ENCODE measurements at regions not wholly inside any gene's neighbourhood (a gene's known extent, or its start where the extent isn't known, plus 50 kb on each side); places are given as distances from the start of the nearest gene placed in this dataset.

DNA sequence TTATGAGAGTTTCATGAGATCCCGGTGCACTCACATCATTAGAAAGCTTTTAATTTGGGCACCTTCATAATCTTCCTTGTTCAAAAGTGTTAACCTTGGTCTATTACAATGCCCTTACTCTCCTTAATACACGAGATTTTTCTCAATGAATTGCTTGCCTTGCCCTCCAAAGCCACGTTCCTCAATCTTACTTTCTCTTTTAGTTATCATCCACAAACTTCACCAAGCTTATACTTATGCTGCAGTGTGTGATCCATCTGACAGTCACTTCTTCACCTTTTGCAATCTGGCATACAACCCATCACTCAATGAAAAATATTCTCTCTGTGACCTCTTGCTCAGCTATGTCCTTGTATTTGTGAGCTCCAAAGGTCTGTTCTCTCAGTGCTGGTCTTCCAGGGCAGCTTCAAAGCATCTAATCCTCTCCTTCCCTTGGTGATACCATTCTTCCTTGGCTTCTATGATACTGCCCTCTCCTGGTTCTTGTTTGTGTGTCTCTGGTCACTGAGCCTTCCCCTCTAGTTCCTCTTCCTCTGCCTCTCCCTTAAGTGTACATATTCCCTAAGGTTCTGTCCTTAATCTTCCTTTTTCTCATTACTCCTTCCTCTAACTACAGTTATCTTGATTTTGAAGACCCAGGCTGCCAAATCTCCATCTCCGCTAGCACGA is 202.2 kb upstream of the STARD13 start:
- Histone ChIP-seq H3K4me1 (ENCODE audit: control insufficient read depth, insufficient read depth, low read length) (no peaks in the 10 kb centered on the region), H3K4me3 (ENCODE audit: low read length) (no peak overlapping the region), H3K27me3 (ENCODE audit: control insufficient read depth, insufficient read depth, low read length) (no peaks in the 10 kb centered on the region), H3K9me3 (ENCODE audit: control insufficient read depth, low read length) (no peaks in the 10 kb centered on the region), H3K36me3 (ENCODE audit: control insufficient read depth, insufficient read depth, low read length) (no peaks in the 10 kb centered on the region), H3K9ac (ENCODE audit: low read length) (no peak overlapping the region)

- Histone ChIP-seq H3K27me3 (ENCODE audit: control insufficient read depth, insufficient read depth, low read length) (no peaks in the 10 kb centered on the region), H3K4me3 (ENCODE audit: low read length) (no peak overlapping the region), H3K9ac (ENCODE audit: low read length) (no peak overlapping the region), H3K9me3 (ENCODE audit: control insufficient read depth, low read length) (no peaks in the 10 kb centered on the region), H3K36me3 (ENCODE audit: control insufficient read depth, insufficient read depth, low read length) (no peaks in the 10 kb centered on the region), H3K4me1 (ENCODE audit: control insufficient read depth, insufficient read depth, low read length) (peaks cover 5% of the 10 kb centered on the region)
Observed at GRCh38 chr13:33489563-33489962, 204.0 kb upstream of the STARD13 start.

GRCh38 chr13:33490461-33491327 is 205.1 kb upstream of the STARD13 start:
- peaks cover 9% of the 10 kb centered on the region for H3K4me1 ChIP-seq (ENCODE audit: control insufficient read depth, insufficient read depth, low read length)
- H3K36me3 ChIP-seq (ENCODE audit: control insufficient read depth, insufficient read depth, low read length), result no peaks in the 10 kb centered on the region
- H3K9ac ChIP-seq (ENCODE audit: low read length), result no peak overlapping the region
- no peaks in the 10 kb centered on the region for H3K9me3 ChIP-seq (ENCODE audit: control insufficient read depth, low read length)
- no peak overlapping the region for H3K4me3 ChIP-seq (ENCODE audit: low read length)
- H3K27me3 ChIP-seq (ENCODE audit: control insufficient read depth, insufficient read depth, low read length), result no peaks in the 10 kb centered on the region

DNA sequence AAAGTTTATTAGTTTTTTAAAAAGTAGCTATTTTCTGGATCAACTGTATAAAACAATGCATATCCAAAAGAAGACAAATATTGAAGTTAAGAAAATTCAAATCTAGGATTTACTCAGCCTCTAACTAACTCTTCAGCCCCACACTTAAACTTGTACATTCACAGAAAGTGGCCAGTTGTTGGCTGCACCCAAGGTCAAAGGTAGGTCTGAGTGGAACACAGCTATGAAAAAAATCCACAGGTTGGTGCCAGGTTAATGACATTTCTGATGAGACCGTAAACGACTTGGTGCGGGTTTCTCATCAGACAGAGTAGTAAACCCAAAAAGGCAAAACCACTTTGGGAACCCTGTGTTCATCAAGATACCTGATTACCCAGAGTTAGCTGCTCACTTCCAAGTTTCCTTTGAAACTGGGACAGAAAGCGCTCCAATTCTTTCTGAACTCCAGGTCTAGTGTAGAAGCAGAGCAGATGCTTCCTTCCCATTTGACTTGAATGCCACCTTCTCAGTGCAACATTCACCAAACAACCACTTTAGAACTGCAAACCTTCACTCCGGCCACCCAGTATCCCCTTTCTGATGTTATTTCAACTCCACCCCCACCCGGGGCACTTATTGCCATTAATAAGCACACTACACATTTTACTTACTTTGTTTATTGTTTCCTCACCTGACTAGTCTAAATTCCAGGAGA is 208.3 kb upstream of the STARD13 start:
- Histone ChIP-seq H3K36me3 (ENCODE audit: control insufficient read depth, insufficient read depth, low read length) (no peaks in the 10 kb centered on the region), H3K4me1 (ENCODE audit: control insufficient read depth, insufficient read depth, low read length) (peaks cover 17% of the 10 kb centered on the region), H3K9me3 (ENCODE audit: control insufficient read depth, low read length) (no peaks in the 10 kb centered on the region), H3K27me3 (ENCODE audit: control insufficient read depth, insufficient read depth, low read length) (no peaks in the 10 kb centered on the region), H3K4me3 (ENCODE audit: low read length) (no peak overlapping the region), H3K9ac (ENCODE audit: low read length) (no peak overlapping the region)

- H3K4me3 ChIP-seq (ENCODE audit: low read length), result no peak overlapping the region
- no peaks in the 10 kb centered on the region for H3K9me3 ChIP-seq (ENCODE audit: control insufficient read depth, low read length)
- peaks cover 17% of the 10 kb centered on the region for H3K4me1 ChIP-seq (ENCODE audit: control insufficient read depth, insufficient read depth, low read length)
- H3K9ac ChIP-seq (ENCODE audit: low read length), result no peak overlapping the region
- no peaks in the 10 kb centered on the region for H3K27me3 ChIP-seq (ENCODE audit: control insufficient read depth, insufficient read depth, low read length)
- H3K36me3 ChIP-seq (ENCODE audit: control insufficient read depth, insufficient read depth, low read length), result no peaks in the 10 kb centered on the region
Observed at GRCh38 chr13:33494596-33495204, 209.1 kb upstream of the STARD13 start.

- Histone ChIP-seq H3K9me3 (ENCODE audit: control insufficient read depth, low read length) (no peaks in the 10 kb centered on the region), H3K27me3 (ENCODE audit: control insufficient read depth, insufficient read depth, low read length) (no peaks in the 10 kb centered on the region), H3K36me3 (ENCODE audit: control insufficient read depth, insufficient read depth, low read length) (no peaks in the 10 kb centered on the region), H3K4me3 (ENCODE audit: low read length) (no peak overlapping the region), H3K4me1 (ENCODE audit: control insufficient read depth, insufficient read depth, low read length) (peaks cover 17% of the 10 kb centered on the region), H3K9ac (ENCODE audit: low read length) (no peak overlapping the region)
Observed at GRCh38 chr13:33496336-33496735, 210.8 kb upstream of the STARD13 start.

DNA sequence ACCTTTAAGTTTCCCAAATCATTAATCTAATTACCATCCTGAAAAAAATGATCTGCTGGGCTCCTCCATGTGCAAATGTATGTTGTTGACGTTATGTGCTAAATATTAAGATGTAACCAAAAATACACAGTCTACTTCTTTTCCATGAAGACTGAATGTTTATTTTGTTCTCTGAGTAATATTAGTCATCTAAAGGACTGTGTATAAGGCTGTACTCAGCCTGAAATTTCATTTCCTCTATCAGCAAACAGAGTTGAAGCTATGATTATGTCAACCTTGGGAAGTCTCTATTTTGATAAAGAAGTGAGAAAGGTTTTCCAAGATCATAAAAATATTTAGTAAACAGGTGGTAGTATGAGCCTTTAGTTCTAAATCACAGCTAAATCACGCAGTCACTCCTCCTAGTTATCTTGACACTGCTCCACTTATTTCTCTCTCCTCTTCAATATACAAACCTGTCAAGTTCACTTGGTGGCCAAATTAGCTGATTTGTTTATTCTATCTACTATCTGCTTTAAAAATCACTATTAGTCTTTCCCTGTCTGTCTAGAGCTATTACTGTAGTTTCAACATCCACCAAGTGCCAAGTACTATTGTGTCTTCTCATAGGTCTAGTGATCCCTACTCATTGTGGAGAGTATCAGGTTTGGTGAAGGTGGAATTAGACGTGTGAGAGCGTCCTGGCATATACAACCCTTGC is 211.7 kb upstream of the STARD13 start:
- Histone ChIP-seq H3K4me3 (ENCODE audit: low read length) (no peak overlapping the region), H3K27me3 (ENCODE audit: control insufficient read depth, insufficient read depth, low read length) (no peaks in the 10 kb centered on the region), H3K36me3 (ENCODE audit: control insufficient read depth, insufficient read depth, low read length) (no peaks in the 10 kb centered on the region), H3K9me3 (ENCODE audit: control insufficient read depth, low read length) (no peaks in the 10 kb centered on the region), H3K9ac (ENCODE audit: low read length) (no peak overlapping the region), H3K4me1 (ENCODE audit: control insufficient read depth, insufficient read depth, low read length) (peaks cover 17% of the 10 kb centered on the region)

- no peak overlapping the region for H3K9ac ChIP-seq (ENCODE audit: low read length)
- H3K4me1 ChIP-seq (ENCODE audit: control insufficient read depth, insufficient read depth, low read length), result peaks cover 15% of the 10 kb centered on the region
- no peaks in the 10 kb centered on the region for H3K27me3 ChIP-seq (ENCODE audit: control insufficient read depth, insufficient read depth, low read length)
- no peak overlapping the region for H3K4me3 ChIP-seq (ENCODE audit: low read length)
- no peaks in the 10 kb centered on the region for H3K9me3 ChIP-seq (ENCODE audit: control insufficient read depth, low read length)
- H3K36me3 ChIP-seq (ENCODE audit: control insufficient read depth, insufficient read depth, low read length), result no peaks in the 10 kb centered on the region
Observed at GRCh38 chr13:33508060-33508459, 222.5 kb upstream of the STARD13 start.

GRCh38 chr13:33509642-33510229 is 224.2 kb upstream of the STARD13 start:
- Histone ChIP-seq H3K4me3 (ENCODE audit: low read length) (peak overlapping the region; percentile 11), H3K9ac (ENCODE audit: low read length) (peak overlapping the region; percentile 3)

DNA sequence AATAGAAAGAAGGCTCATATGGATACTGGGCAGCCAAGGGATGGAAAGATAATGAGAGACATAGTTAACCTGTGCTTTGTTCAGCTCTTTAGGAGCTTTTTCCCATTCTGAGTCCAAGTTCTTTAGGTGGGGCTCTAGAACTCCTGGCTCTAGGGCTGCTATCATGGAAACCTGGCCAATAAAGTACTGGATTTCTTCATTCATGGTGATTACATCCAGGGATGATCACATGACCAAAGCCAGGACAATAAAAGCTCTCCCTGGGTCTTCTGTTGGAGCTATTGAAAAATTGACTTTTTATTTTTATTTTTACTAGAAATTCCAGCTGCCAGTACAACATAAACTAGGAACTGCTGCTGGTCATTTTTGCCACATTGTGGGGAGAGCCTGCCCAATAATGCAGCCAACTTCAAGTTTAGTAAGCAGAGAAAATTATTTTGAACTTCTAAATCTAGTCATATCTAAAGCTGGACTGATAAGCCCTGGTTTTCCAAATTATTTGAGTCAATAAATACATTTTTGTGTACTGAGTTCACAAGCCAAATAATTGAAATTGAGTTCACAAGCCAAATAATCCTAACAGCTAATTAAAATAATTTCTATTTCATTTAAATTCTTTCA is 224.9 kb upstream of the STARD13 start:
- Histone ChIP-seq H3K27me3 (ENCODE audit: control insufficient read depth, insufficient read depth, low read length) (no peaks in the 10 kb centered on the region), H3K4me3 (ENCODE audit: low read length) (no peak overlapping the region)

More at GRCh38 chr13:33509642-33510229, 224.2 kb upstream of the STARD13 start:
- H3K27me3 ChIP-seq (ENCODE audit: control insufficient read depth, insufficient read depth, low read length), result no peaks in the 10 kb centered on the region
- H3K9me3 ChIP-seq (ENCODE audit: control insufficient read depth, low read length), result no peaks in the 10 kb centered on the region
- H3K36me3 ChIP-seq (ENCODE audit: control insufficient read depth, insufficient read depth, low read length), result no peaks in the 10 kb centered on the region
- peaks cover 20% of the 10 kb centered on the region for H3K4me1 ChIP-seq (ENCODE audit: control insufficient read depth, insufficient read depth, low read length)

More for the DNA sequence above, 224.9 kb upstream of the STARD13 start:
- Histone ChIP-seq H3K4me1 (ENCODE audit: control insufficient read depth, insufficient read depth, low read length) (peaks cover 20% of the 10 kb centered on the region), H3K9ac (ENCODE audit: low read length) (no peak overlapping the region), H3K9me3 (ENCODE audit: control insufficient read depth, low read length) (no peaks in the 10 kb centered on the region), H3K36me3 (ENCODE audit: control insufficient read depth, insufficient read depth, low read length) (no peaks in the 10 kb centered on the region)

All from mucosa of stomach (tissue), 1 donor.